DMS153 treated with DMSO at 0.1 percent for 48 hours (cell line): ENCODE measurements at regions not wholly inside any gene's neighbourhood (a gene's known extent, or its start where the extent isn't known, plus 50 kb on each side); places are given as distances from the start of the nearest gene placed in this dataset.

ENCODE experiments used
- DNase-seq: peaks from one replicate; lab custom pipeline; 2025; ENCODE audit not compliant: unreplicated experiment; lab: John Stamatoyannopoulos, UW

- DNase-seq, result no peak
These were observed 84.0 kb downstream of the MYEOV start for GRCh38 chr11:69377953-69378302.

GRCh38 chr11:69378303-69379141 is 84.6 kb downstream of the MYEOV start:
- DNase-seq, result no peak

GRCh38 chr11:69380451-69380901 is 86.5 kb downstream of the MYEOV start:
- no peak for DNase-seq

GRCh38 chr11:69380921-69381581 is 87.1 kb downstream of the MYEOV start:
- DNase-seq, result no peak

GRCh38 chr11:69381681-69382130 is 87.8 kb downstream of the MYEOV start:
- no peak for DNase-seq

GRCh38 chr11:69382131-69383128 is 88.5 kb downstream of the MYEOV start:
- DNase-seq, result no peak

GRCh38 chr11:69383372-69384250 is 89.7 kb downstream of the MYEOV start:
- DNase-seq, result no peak

GRCh38 chr11:69384251-69385143 is 90.5 kb downstream of the MYEOV start:
- DNase-seq, result no peak

GRCh38 chr11:69385144-69385820 is 91.3 kb downstream of the MYEOV start:
- no peak for DNase-seq

GRCh38 chr11:69385832-69386427 is 92.0 kb downstream of the MYEOV start:
- no peak for DNase-seq

- no peak for DNase-seq
These were observed 92.8 kb downstream of the MYEOV start for GRCh38 chr11:69386594-69387408.

- no peak for DNase-seq
These were observed 93.5 kb downstream of the MYEOV start for GRCh38 chr11:69387409-69387885.

GRCh38 chr11:69388210-69388609 is 93.3 kb upstream of the LINC01488 start:
- no peak for DNase-seq

GRCh38 chr11:69388661-69389060 is 92.8 kb upstream of the LINC01488 start:
- no peak for DNase-seq

- DNase-seq, result no peak
These were observed 90.9 kb upstream of the LINC01488 start for GRCh38 chr11:69390561-69390960.

GRCh38 chr11:69391192-69392103 is 90.0 kb upstream of the LINC01488 start:
- no peak for DNase-seq
